HG02943 (cell line): ENCODE measurements at regions not wholly inside any gene's neighbourhood (a gene's known extent, or its start where the extent isn't known, plus 50 kb on each side); places are given as distances from the start of the nearest gene placed in this dataset.

Experiments used
- ATAC-seq: cut with Tn5 transposase; IDR thresholded peaks from one replicate; pipeline ENCODE4 v1.9.1; 2021; ENCODE audit warnings: mild to moderate bottlenecking, low read depth, moderate library complexity; ENCODE audit not compliant: unreplicated experiment

DNA sequence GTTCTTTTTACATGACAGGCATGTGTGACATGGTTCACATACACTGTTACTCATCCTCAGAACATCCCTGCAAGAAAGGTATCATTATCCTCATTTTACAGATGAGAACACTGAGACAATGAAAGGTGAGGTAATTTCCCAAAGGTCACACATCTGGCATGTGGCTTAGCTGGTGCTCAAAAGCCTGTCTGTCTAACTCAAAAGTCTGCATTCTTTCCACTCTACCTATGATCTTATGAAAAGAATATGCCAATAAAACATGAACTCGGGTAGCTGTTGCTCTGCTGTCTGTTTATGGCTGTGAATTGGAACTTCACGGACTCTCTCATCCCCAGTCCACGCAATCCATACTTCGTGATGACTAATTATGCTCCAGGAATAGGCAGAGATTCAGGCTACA lies 79.0 kb upstream of the ODAD2 start:
- ATAC-seq, result no peak

GRCh38 chr10:28075424-28075823 lies 76.5 kb upstream of the ODAD2 start:
- ATAC-seq, result no peak

DNA sequence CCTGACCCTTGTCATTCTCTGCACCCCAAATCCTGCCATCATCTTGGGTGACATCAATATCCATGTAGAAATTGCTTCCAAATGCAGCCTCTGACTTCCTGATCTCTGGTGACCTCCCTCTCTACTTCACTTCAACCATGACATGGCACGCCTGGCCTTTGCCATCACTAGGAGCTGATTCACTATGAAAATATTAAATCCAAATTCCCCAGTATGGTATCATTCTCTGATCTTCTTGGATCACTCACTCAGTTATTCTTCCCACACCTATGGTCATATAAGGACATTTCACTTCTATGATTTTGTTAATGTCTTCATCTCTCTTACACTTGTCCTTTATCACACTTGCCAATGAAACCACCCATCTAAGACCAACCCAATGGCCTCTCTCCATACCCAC lies 73.7 kb upstream of the ODAD2 start:
- no peak for ATAC-seq

- ATAC-seq, result no peak
Observed at GRCh38 chr10:28060031-28060607, 61.2 kb upstream of the ODAD2 start.

DNA sequence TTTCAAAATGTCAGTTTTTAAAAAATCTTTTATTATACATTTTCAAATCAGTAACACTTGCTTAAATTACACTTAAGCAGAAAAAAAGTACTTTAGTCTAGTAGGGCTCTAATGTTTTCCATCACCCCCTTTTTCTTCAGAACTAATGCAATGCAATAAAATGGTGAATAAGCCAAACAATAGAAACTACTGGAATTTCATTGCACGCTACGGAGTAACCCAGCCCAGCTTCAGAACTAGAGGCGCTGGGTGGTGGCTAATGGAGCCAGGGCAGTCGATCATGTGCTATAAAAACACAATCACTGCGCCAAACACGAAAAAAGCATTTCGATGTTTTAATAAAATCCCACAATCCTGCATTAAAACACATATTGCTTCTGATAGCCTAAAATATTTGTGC lies 59.9 kb upstream of the ODAD2 start:
- no peak for ATAC-seq

- ATAC-seq, result no peak
Observed at GRCh38 chr10:28054228-28054860, 55.5 kb upstream of the ODAD2 start.

DNA sequence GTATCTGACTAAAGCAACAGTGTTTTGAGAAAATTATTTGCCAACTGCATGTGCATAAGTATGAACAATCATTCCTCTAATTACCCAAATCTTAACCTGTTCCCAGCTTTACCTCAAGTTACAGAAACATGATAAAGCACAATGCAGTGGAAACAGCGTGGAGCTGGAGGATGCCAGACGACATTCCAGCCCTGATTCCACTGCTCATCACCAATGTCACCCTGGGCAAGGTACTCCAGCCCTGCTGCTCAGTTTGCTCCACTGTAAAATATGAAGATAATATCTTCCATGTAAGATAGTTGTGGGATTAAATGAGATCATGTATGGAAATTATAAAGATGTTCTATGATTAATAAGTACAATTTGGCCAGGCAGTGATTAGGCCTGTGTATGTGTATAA lies 50.4 kb upstream of the ODAD2 start:
- no peak for ATAC-seq
